Muscle of arm (tissue), 1 donor: ENCODE measurements at regions not wholly inside any gene's neighbourhood (a gene's known extent, or its start where the extent isn't known, plus 50 kb on each side); places are given as distances from the start of the nearest gene placed in this dataset.
"Not testable (repeated sequence)": the region's sequence is repeated elsewhere in the genome, so short reads cannot be mapped to it uniquely, and the experiment has no call there.

Experiments used
- DNase-seq: peaks from one replicate; pipeline ENCODE4 v3.0.0-alpha.2; 2013

DNA sequence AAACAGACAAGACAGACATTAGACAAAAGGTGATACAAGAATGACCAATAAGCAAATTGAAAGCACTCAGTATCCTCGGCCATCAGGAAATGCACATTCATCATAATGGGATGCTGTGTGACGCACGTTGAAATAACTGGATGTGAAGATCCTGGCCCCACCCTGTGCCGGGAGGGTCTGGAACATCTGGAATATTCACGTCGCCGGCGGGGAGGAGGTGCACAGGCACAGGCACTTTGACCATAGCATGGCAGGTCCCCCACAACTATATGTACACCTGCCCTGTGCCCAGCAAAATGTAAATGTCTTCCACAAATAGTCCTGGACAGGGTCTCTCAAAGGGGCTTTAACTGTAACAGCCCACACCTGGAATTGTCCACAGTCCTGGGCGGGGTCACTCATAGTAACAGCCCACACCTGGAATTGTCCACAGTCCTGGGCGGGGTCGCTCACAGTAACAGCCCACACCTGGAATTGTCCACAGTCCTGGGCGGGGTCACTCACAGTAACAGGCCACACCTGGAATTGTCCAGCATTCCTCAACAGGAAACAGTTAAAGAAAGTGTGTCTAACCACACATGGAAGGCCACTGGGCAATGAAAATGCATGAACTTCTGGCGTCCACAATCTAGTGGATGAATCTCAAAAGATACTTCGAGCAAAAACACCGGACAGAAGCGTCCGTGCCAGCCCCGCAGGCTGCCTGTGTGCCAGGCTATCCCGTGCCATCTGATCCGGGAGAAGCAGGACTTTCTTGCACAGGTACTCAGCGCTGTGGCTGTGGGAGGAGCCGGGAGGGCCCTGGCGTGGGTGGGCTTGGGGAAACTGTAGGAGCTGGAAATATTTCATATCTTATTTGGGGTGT, 113.4 kb downstream of the RTP5 start:
- DNase-seq = no peak

- DNase-seq = no peak
Observed at GRCh38 chr2:241983571-241984270, 114.2 kb downstream of the RTP5 start.

DNA sequence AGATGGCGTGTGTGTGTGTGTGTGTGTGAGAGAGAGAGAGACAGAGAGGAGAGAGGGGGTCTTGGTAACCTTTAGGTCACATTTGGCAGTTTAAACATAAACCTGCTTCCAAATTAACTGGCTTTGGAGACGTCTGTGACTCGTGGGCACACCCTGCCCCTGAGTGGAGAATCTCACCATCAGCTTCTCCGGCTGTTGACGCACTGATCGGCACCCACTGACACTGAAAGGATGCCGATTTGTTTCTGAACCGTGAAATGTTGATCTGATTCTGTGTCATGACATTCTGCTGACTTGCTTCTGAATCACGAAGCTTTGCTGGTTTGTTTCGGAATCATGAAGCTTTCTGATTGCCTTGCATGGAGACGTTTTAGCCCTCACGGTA, 114.7 kb downstream of the RTP5 start:
- DNase-seq = no peak

GRCh38 chr2:241984658-241985057, 115.1 kb downstream of the RTP5 start:
- no peak for DNase-seq

GRCh38 chr2:241985161-241985985, 115.8 kb downstream of the RTP5 start:
- DNase-seq = not testable (repeated sequence)

DNA sequence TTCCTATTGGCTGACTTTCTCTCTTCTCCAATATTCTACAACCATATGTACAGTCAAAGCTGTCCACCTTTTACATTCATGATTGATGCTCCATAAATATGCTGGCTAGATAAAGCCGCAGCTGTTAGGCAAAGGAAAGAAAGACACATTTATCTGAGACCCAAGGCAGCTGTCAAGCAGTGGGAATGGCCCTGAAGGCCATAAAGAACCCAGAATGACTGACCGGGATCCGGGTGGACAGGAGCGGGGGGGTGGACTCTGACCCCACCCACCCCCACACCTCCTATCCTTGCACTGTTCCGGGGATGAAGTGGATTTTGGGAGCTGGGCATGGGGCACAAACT, 116.4 kb downstream of the RTP5 start:
- no peak for DNase-seq

DNA sequence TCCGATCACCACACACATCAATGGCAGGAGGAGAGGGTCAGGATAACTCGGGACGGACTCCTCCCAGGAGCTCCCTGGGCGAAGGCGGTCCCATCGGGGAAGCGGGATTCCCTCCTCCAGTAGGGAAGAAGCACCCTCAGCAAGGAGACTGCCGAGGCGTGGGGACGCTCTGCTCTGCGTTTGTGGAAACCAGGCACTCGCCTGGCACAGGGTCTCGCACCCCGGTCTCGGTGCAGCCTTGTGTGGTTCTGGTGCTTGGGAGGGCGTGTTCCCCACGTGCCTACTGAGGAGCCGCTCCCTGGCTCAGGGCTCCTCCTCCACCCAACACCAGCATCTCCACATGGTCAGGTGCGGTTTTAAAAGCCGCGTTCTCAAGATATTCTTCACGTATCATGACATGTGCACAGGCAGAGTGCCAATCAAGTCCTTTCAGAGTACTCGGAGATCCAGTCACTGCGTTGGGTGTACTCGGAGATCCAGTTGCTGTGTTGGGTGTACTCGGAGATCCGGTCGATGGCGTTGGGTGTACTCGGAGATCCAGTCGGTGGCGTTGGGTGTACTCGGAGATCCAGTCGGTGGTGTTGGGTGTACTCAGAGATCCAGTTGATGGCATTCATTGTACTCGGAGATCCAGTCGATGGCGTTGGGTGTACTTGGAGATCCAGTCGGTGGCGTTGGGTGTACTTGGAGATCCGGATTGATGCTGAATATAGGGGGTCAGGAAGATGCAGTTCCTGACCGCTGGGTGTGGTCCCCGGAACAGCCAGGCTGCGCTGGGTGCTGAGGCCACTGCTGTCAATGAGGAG, 117.5 kb downstream of the RTP5 start:
- no peak for DNase-seq

- DNase-seq = no peak
Observed at GRCh38 chr2:241987726-241988125, 118.2 kb downstream of the RTP5 start.

- DNase-seq = no peak
Observed at GRCh38 chr2:241988146-241988545, 118.6 kb downstream of the RTP5 start.

DNA sequence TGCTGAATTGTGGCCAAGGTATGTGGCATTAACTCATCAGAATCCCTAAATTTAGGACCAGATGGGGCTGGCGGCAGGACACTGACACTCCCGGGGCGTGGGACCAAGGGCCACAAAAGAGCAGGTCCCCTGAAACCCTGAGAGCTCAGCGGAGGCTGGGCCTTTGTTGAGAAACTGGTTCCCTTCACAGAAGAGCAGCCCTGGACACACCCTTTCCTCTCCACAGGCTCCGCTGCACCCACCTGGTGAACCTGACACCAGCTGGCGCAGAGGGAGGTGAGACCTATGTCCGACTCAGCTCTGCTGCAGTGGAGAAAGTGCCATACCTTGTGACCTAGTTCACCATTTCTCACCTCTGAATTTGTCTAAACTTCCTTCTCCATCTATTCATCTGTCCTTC, 119.5 kb downstream of the RTP5 start:
- DNase-seq = no peak

DNA sequence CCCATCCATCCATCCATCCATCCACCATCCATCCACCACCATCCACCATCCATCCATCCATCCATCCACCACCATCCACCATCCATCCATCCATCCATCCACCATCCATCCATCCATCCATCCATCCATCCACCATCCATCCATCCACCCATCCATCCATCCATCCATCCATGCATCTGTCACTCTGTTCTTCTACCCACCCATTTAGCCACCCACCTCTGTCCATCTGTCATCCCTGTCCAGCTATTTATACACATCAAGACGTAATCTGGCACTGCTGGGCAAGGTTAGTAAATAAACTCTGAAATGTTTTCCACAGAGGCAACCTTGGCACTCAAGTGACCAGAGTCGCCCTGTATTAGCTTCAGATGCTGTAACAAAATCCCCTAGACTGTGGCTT, 120.9 kb downstream of the RTP5 start:
- no peak for DNase-seq

DNA sequence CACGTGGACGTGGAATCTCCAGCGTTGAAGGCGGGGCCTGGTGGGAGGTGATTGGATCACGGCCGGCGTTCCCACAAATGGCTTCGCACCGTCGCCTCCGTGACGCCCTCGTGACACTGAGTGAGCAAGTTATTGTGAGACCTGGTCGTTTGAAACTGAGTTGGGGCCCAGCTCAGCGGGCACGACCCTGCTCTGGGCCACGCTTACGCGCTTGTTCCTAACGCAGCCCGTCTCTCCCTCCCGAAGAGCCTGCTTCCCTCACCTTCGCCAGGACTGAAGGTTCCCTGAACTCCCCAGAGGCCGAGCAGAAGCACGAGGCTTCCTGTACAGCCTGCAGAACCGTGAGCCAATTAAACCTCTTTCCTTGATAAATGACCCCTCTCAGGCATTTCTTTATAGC, 121.8 kb downstream of the RTP5 start:
- no peak for DNase-seq

DNA sequence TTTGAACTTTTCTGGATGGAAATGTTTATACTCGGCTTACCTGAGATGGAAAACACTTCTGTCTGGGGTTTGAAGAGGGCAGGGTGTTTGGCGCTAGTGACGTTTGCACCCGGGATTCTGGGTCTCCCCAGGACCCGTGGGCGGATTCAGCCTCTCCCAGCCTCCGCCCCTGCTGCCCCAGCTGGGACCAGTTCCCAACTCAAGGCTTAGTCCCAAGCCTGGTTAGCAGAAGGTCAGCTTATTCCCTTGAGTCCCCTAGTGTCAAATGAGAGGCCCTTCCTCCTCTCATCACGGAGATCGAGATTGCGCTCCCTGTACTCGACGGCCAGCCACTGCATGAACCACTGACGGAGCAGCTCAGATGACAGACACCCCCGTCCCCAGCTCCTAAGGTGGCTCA, 123.2 kb downstream of the RTP5 start:
- no peak for DNase-seq

- DNase-seq = no peak
Observed at GRCh38 chr2:241993386-241994005, 124.0 kb downstream of the RTP5 start.

DNA sequence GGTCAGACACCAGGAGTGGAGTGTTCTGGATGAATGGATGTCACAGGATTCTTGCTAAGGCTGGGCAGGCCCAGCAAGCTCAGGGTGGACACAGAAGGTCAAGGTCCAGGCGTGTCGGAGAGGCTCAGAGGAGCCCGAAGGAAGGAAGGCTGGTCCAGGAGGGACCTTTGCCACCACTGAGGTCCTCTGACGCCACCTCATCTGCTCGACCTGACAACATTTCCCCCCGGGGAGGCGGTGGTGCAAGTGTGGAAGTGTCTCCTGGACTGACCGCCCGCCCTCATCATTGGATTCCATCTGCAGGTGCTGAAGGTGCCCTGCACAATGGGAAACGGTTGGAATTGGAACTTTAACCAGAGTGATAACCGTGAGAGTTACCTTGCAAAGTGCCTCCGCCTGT, 124.6 kb downstream of the RTP5 start:
- DNase-seq = no peak

- DNase-seq = no peak
Observed at GRCh38 chr2:241994556-241995213, 125.2 kb downstream of the RTP5 start.

DNA sequence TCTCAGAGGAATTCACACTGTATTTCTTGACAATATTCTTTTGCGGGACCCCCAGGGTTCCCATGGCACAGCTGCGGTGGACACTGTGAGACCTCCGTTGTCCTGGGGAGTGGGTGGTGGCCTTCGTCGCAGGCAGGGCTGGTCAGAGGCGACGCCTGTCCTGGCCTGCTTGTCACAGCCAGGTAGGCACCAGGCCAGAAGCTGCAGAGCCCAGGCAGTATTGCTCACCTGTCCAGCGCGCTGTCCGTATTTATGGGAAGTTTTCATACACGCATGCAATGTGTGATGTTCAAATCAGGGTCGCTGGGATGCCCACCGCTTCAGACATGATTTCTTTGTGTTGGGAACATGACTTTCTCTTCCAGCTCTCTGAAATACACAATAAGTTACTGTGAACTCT, 126.6 kb downstream of the RTP5 start:
- DNase-seq = no peak

- no peak for DNase-seq
Observed at GRCh38 chr2:241997017-241997416, 127.5 kb downstream of the RTP5 start.

GRCh38 chr2:241999184-241999583, 129.7 kb downstream of the RTP5 start:
- DNase-seq = no peak

GRCh38 chr2:242001853-242002252, 132.3 kb downstream of the RTP5 start:
- DNase-seq = no peak

DNA sequence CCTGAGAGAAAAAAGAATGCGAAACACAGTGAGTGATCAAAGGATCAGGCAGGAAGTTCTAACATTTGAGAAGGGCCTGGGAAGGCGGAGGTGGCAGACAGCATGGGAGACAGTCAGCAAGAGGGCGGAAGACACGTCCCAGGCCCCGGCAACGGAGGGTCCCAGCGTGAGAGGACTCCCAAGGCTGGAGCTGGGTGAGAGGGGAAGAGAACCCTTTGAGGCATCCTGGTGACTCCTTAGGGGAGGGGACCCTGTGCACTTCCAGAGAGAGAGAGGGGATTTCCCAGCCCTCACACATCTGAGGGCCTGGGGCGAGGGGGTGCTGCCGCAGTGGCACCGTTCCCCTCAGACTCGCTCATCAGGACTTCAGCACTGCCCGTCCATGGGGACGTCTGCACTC, 133.4 kb downstream of the RTP5 start:
- DNase-seq = no peak
